Gastrocnemius medialis (tissue), 4 donors: ENCODE measurements at regions not wholly inside any gene's neighbourhood (a gene's known extent, or its start where the extent isn't known, plus 50 kb on each side); places are given as distances from the start of the nearest gene placed in this dataset.

ENCODE experiments used
- ATAC-seq, 2 donors: fragments of 150-250 bp; one replicate each; pipeline ENCODE4 v1.9.1; 2016
- DNase-seq, 2 donors: peaks; one replicate each; pipeline ENCODE4 v3.0.0-alpha.2; 2019
- H3K27ac ChIP-seq, 4 donors: fragments of 200-600 bp; sonication (generic); 1 replicate in 1 of 4; 2 replicates in 3 of 4; pipeline ENCODE4 v1.5.1; 2016 to 2018; ENCODE audit warnings: mild to moderate bottlenecking in 2 of 4, moderate library complexity in 1 of 4
- H3K27me3 ChIP-seq, 3 donors: fragments of 200-600 bp; sonication (generic) in 2 of 3; 1 replicate in 1 of 3; 2 replicates in 2 of 3; pipeline versions ENCODE4 v1.5.1 to v1.6.0; 2016 to 2019; ENCODE audit warnings: mild to moderate bottlenecking in 1 of 3, moderate library complexity in 1 of 3
- H3K36me3 ChIP-seq, 2 donors: fragments of 200-600 bp; sonication (generic) in 1 of 2; one replicate each; pipeline ENCODE4 v1.5.1; 2017 to 2018
- H3K4me1 ChIP-seq, 2 donors: fragments of 200-600 bp; sonication (generic) in 1 of 2; one replicate each; pipeline ENCODE4 v1.5.1; 2016 to 2017; ENCODE audit warnings: mild to moderate bottlenecking in 2 of 2
- H3K4me3 ChIP-seq, 4 donors: fragments of 200-600 bp; sonication (generic) in 3 of 4; 1 replicate in 1 of 4; 2 replicates in 3 of 4; pipeline ENCODE4 v1.5.1; 2016 to 2019; ENCODE audit warnings: mild to moderate bottlenecking in 2 of 4
- H3K9me3 ChIP-seq, 3 donors: fragments of 200-600 bp; sonication (generic) in 2 of 3; 1 replicate in 1 of 3; 2 replicates in 2 of 3; pipeline ENCODE4 v1.5.1; 2016 to 2019
- CTCF ChIP-seq, 5 experiments: fragments of 450-650 bp in 3 of 5; fragments of 200-600 bp in 2 of 5; sonication (generic) in 2 of 5; IDR thresholded peaks in 4 of 5; conservative IDR thresholded peaks in 1 of 5; 1 replicate in 4 of 5; 2 replicates in 1 of 5; pipeline ENCODE4 v1.5.1; 2016 to 2019; ENCODE audit warnings: antibody characterized with exemption in 5 of 5, mild to moderate bottlenecking in 3 of 5, moderate library complexity in 3 of 5
- POLR2A ChIP-seq, 2 donors: fragments of 450-650 bp; IDR thresholded peaks; one replicate each; pipeline ENCODE4 v1.6.1; 2017; ENCODE audit warnings: antibody characterized with exemption in 2 of 2, mild to moderate bottlenecking in 2 of 2, moderate library complexity in 2 of 2
- in situ Hi-C, 4 donors: fragments of 200-750 bp; cut with MboI; loops; one replicate each; pipeline versions ENCODE4 v1.15.0 to v1.8.0; 2017; ENCODE audit warnings: low sequenced_read_pairs in 4 of 4
- intact Hi-C: fragments of 100-400 bp; cut with DNase I; formaldehyde crosslinking; loops from one replicate; pipeline ENCODE4 v1.15.1; 2023; ENCODE audit warnings: low total_unique reads

GRCh38 chr18:42635378-42636048 is 480.0 kb downstream of the RIT2 start:
- H3K9me3 ChIP-seq: no peaks in the 10 kb centered on the region
- ATAC-seq (no peak), DNase-seq (no peak)
- in situ Hi-C loops: no loop called here
- H3K4me1 ChIP-seq: no peaks in the 10 kb centered on the region
- TF ChIP-seq CTCF (IDR thresholded peaks at IDR 0.05 in 4 of 5, conservative IDR thresholded peaks at IDR 0.05 in 1 of 5) (no peak), POLR2A (IDR thresholded peaks at IDR 0.05) (no peak)
- H3K27ac ChIP-seq: no peak overlapping the region
- H3K4me3 ChIP-seq: no peak overlapping the region
- no peaks in the 10 kb centered on the region for H3K36me3 ChIP-seq
- intact Hi-C loops: no loop called here
- no peaks in the 10 kb centered on the region for H3K27me3 ChIP-seq

- TF ChIP-seq POLR2A (IDR thresholded peaks at IDR 0.05) (no peak), CTCF (IDR thresholded peaks at IDR 0.05 in 4 of 5, conservative IDR thresholded peaks at IDR 0.05 in 1 of 5) (no peak)
- no peaks in the 10 kb centered on the region for H3K36me3 ChIP-seq
- no peaks in the 10 kb centered on the region for H3K4me1 ChIP-seq
- in situ Hi-C loops (no loop called here), intact Hi-C loops (no loop called here)
- no peak overlapping the region for H3K27ac ChIP-seq
- no peak overlapping the region for H3K4me3 ChIP-seq
- no peaks in the 10 kb centered on the region for H3K27me3 ChIP-seq
- DNase-seq (no peak), ATAC-seq (no peak)
- H3K9me3 ChIP-seq: no peaks in the 10 kb centered on the region
These were observed 479.2 kb downstream of the RIT2 start for GRCh38 chr18:42636309-42636708.

- no peaks in the 10 kb centered on the region for H3K36me3 ChIP-seq
- in situ Hi-C loops: no loop called here
- no peaks in the 10 kb centered on the region for H3K9me3 ChIP-seq
- TF ChIP-seq CTCF (IDR thresholded peaks at IDR 0.05 in 4 of 5, conservative IDR thresholded peaks at IDR 0.05 in 1 of 5) (no peak), POLR2A (IDR thresholded peaks at IDR 0.05) (no peak)
- ATAC-seq: no peak
- intact Hi-C loops: no loop called here
- H3K4me3 ChIP-seq: no peak overlapping the region
- no peak overlapping the region for H3K27ac ChIP-seq
- no peaks in the 10 kb centered on the region for H3K27me3 ChIP-seq
- no peak for DNase-seq
- H3K4me1 ChIP-seq: no peaks in the 10 kb centered on the region
These were observed 475.3 kb downstream of the RIT2 start for GRCh38 chr18:42640160-42640559.

GRCh38 chr18:42641996-42642395 is 473.5 kb downstream of the RIT2 start:
- no peaks in the 10 kb centered on the region for H3K36me3 ChIP-seq
- TF ChIP-seq CTCF (IDR thresholded peaks at IDR 0.05 in 4 of 5, conservative IDR thresholded peaks at IDR 0.05 in 1 of 5): no peak
- TF ChIP-seq POLR2A (IDR thresholded peaks at IDR 0.05): no peak
- no peak overlapping the region for H3K4me3 ChIP-seq
- H3K9me3 ChIP-seq: no peaks in the 10 kb centered on the region
- in situ Hi-C loops: no loop called here
- no peaks in the 10 kb centered on the region for H3K4me1 ChIP-seq
- no peaks in the 10 kb centered on the region for H3K27me3 ChIP-seq
- DNase-seq (no peak), ATAC-seq (no peak)
- no peak overlapping the region for H3K27ac ChIP-seq
- intact Hi-C loops: no loop called here

GRCh38 chr18:42644729-42645131 is 470.8 kb downstream of the RIT2 start:
- TF ChIP-seq CTCF (IDR thresholded peaks at IDR 0.05 in 4 of 5, conservative IDR thresholded peaks at IDR 0.05 in 1 of 5) (no peak), POLR2A (IDR thresholded peaks at IDR 0.05) (no peak)
- intact Hi-C loops (loop anchor here (5.0 kb wide), 1 partner anchor 303 kb away; no protein-coding TSS in a partner anchor), in situ Hi-C loops (no loop called here)
- H3K4me1 ChIP-seq: no peaks in the 10 kb centered on the region
- no peak overlapping the region for H3K27ac ChIP-seq
- no peaks in the 10 kb centered on the region for H3K9me3 ChIP-seq
- no peaks in the 10 kb centered on the region for H3K27me3 ChIP-seq
- no peaks in the 10 kb centered on the region for H3K36me3 ChIP-seq
- no peak for ATAC-seq
- no peak overlapping the region for H3K4me3 ChIP-seq
- DNase-seq: no peak
